ENCODE measurements at regions not wholly inside any gene's neighbourhood (a gene's known extent, or its start where the extent isn't known, plus 50 kb on each side); places are given as distances from the start of the nearest gene placed in this dataset.

- TF ChIP-seq CTCF (IDR thresholded peaks at IDR 0.05) (no peak), POLR2A (IDR thresholded peaks at IDR 0.05) (no peak)
These were observed 182.4 kb downstream of the ACTL7B start for GRCh38 chr9:108673386-108673785.

Data from adrenal gland (tissue), 5 donors.